ENCODE measurements at regions not wholly inside any gene's neighbourhood (a gene's known extent, or its start where the extent isn't known, plus 50 kb on each side); places are given as distances from the start of the nearest gene placed in this dataset.
A peak's percentile ranks its signal among the peaks of the same experiment; 100 is the strongest.

DNA sequence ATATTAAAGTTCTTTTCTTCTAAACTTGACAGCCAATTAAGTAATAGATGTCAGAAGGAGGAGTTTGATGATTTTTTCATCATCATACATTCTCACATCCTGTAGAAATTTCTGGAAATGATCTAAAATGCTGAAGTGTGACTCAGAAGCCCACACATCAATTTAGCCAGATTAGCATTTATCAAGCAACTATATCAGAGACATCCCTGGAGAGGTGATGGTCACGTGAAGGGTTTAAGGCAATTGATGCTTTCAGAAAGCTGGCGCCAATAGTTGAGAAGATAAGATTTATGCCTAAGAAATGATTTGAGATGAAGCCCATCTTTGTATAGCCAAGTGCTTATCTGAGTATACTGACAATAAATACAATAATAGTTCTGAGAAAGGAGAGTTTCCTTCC, 162.9 kb upstream of the RORB start:
- Histone ChIP-seq H3K36me3 (replicated peaks in 1 of 2; ENCODE audit: control insufficient read depth in 1 of 2, insufficient read depth in 2 of 2, low read length in 1 of 2) (no peaks in the 10 kb centered on the region), H3K4me3 (ENCODE audit: low read depth in 2 of 2, low read length in 1 of 2) (no peak overlapping the region)

GRCh38 chr9:74336161-74336560, 161.0 kb upstream of the RORB start:
- H3K36me3 ChIP-seq (replicated peaks in 1 of 2; ENCODE audit: control insufficient read depth in 1 of 2, insufficient read depth in 2 of 2, low read length in 1 of 2): no peaks in the 10 kb centered on the region
- H3F3A ChIP-seq (replicated peaks; ENCODE audit: insufficient read depth): no peaks in the 10 kb centered on the region
- no peak overlapping the region for H3K4me2 ChIP-seq
- H3K9me2 ChIP-seq: no peaks in the 10 kb centered on the region
- CTCF ChIA-PET: no interaction called here
- no peaks in the 10 kb centered on the region for H3K9me3 ChIP-seq
- no peak overlapping the region for H3K4me3 ChIP-seq (ENCODE audit: low read depth in 2 of 2, low read length in 1 of 2)
- no peak overlapping the region for H3K27ac ChIP-seq (ENCODE audit: low read depth in 2 of 2, low read length in 1 of 2)
- H3K9ac ChIP-seq: no peak overlapping the region
- no peak for DNase-seq
- H2AFZ ChIP-seq (ENCODE audit: low read depth): no peak overlapping the region
- H3K4me1 ChIP-seq (ENCODE audit: control insufficient read depth in 1 of 2, insufficient read depth in 2 of 2, low read depth in 1 of 2, low read length in 1 of 2): peaks cover 0 to 22% of the 10 kb centered on the region in 2 experiments; a peak in 2 of 4 replicates
- H4K20me1 ChIP-seq (ENCODE audit: insufficient read depth): no peaks in the 10 kb centered on the region
- H3K79me2 ChIP-seq (ENCODE audit: insufficient read depth): no peaks in the 10 kb centered on the region
- H3K27me3 ChIP-seq (ENCODE audit: insufficient read depth): no peaks in the 10 kb centered on the region
- POLR2A ChIA-PET: no interaction called here
- 11% methylated on average over 1 of the region's 1 CpG for WGBS (ENCODE audit: low lambda C conversion rate)
- TF ChIP-seq GABPA (IDR thresholded peaks at IDR 0.05; ENCODE audit: low read depth): no peak
- TF ChIP-seq TEAD4 (IDR thresholded peaks at IDR 0.05; ENCODE audit: borderline replicate concordance, insufficient read depth): no peak
- TF ChIP-seq RXRA (IDR thresholded peaks at IDR 0.05; ENCODE audit: borderline replicate concordance, low read depth): no peak
- TF ChIP-seq FOXM1 (IDR thresholded peaks at IDR 0.05; ENCODE audit: low read depth): no peak
- TF ChIP-seq SIN3A (IDR thresholded peaks at IDR 0.05; ENCODE audit: borderline replicate concordance, low read depth, low read length): no peak
- TF ChIP-seq SMC3 (IDR thresholded peaks at IDR 0.05; ENCODE audit: low read depth, low read length): no peak
- no peak for TF ChIP-seq JUND (IDR thresholded peaks at IDR 0.05)
- TF ChIP-seq MEF2A (IDR thresholded peaks at IDR 0.05; ENCODE audit: borderline replicate concordance, low read depth): no peak
- TF ChIP-seq, protein P1, sequence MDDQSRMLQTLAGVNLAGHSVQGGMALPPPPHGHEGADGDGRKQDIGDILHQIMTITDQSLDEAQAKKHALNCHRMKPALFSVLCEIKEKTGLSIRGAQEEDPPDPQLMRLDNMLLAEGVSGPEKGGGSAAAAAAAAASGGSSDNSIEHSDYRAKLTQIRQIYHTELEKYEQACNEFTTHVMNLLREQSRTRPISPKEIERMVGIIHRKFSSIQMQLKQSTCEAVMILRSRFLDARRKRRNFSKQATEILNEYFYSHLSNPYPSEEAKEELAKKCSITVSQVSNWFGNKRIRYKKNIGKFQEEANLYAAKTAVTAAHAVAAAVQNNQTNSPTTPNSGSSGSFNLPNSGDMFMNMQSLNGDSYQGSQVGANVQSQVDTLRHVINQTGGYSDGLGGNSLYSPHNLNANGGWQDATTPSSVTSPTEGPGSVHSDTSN (IDR thresholded peaks at IDR 0.05): no peak
- TF ChIP-seq, protein P2, sequence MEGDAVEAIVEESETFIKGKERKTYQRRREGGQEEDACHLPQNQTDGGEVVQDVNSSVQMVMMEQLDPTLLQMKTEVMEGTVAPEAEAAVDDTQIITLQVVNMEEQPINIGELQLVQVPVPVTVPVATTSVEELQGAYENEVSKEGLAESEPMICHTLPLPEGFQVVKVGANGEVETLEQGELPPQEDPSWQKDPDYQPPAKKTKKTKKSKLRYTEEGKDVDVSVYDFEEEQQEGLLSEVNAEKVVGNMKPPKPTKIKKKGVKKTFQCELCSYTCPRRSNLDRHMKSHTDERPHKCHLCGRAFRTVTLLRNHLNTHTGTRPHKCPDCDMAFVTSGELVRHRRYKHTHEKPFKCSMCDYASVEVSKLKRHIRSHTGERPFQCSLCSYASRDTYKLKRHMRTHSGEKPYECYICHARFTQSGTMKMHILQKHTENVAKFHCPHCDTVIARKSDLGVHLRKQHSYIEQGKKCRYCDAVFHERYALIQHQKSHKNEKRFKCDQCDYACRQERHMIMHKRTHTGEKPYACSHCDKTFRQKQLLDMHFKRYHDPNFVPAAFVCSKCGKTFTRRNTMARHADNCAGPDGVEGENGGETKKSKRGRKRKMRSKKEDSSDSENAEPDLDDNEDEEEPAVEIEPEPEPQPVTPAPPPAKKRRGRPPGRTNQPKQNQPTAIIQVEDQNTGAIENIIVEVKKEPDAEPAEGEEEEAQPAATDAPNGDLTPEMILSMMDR (IDR thresholded peaks at IDR 0.05): no peak
- no peak for TF ChIP-seq NRF1 (IDR thresholded peaks at IDR 0.05; ENCODE audit: low read depth, low read length)
- no peak for TF ChIP-seq POLR2AphosphoS5 (IDR thresholded peaks at IDR 0.05; ENCODE audit: low read depth, low read length)
- TF ChIP-seq, protein P3, sequence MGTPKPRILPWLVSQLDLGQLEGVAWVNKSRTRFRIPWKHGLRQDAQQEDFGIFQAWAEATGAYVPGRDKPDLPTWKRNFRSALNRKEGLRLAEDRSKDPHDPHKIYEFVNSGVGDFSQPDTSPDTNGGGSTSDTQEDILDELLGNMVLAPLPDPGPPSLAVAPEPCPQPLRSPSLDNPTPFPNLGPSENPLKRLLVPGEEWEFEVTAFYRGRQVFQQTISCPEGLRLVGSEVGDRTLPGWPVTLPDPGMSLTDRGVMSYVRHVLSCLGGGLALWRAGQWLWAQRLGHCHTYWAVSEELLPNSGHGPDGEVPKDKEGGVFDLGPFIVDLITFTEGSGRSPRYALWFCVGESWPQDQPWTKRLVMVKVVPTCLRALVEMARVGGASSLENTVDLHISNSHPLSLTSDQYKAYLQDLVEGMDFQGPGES (IDR thresholded peaks at IDR 0.05; ENCODE audit: low read depth, low read length): no peak

More for the DNA sequence above, 162.9 kb upstream of the RORB start:
- CTCF ChIA-PET: interaction anchor here (0.9 to 1.2 kb wide), 2 partner anchors 15 to 24 kb away, joined by 3 to 4 read pairs; no protein-coding TSS in a partner anchor
- H2AFZ ChIP-seq (ENCODE audit: low read depth): no peak overlapping the region
- peaks cover 0 to 29% of the 10 kb centered on the region in 2 experiments; a peak in 2 of 4 replicates for H3K4me1 ChIP-seq (ENCODE audit: control insufficient read depth in 1 of 2, insufficient read depth in 2 of 2, low read depth in 1 of 2, low read length in 1 of 2)
- peak overlapping the region in 1 of 2 experiments; percentile 87; a peak in 2 of 4 replicates for H3K27ac ChIP-seq (ENCODE audit: low read depth in 2 of 2, low read length in 1 of 2)
- no peak overlapping the region for H3K9ac ChIP-seq
- H3K27me3 ChIP-seq (ENCODE audit: insufficient read depth): no peaks in the 10 kb centered on the region
- POLR2A ChIA-PET: no interaction called here
- TF ChIP-seq FOXM1 (IDR thresholded peaks at IDR 0.05; ENCODE audit: low read depth): no peak
- TF ChIP-seq EP300 (IDR thresholded peaks at IDR 0.05; ENCODE audit: borderline replicate concordance in 1 of 2, low read depth in 1 of 2, low read length in 1 of 2): peak in 1 of 2 experiments; percentile 87; a peak in 2 of 4 replicates
- TF ChIP-seq RAD21 (IDR thresholded peaks at IDR 0.05; ENCODE audit: low read length): peak; percentile 20; the same call in 1 of the 2 replicates
- TF ChIP-seq, protein P1 (IDR thresholded peaks at IDR 0.05): 0 out of 2 replicates have a peak, but pooled peaks have one; percentile 4
- no peak for TF ChIP-seq FOSL2 (IDR thresholded peaks at IDR 0.05; ENCODE audit: borderline replicate concordance, low read depth)
- peak; percentile 46; the same call in 1 of the 2 replicates for TF ChIP-seq USF2 (IDR thresholded peaks at IDR 0.05; ENCODE audit: borderline replicate concordance, low read depth, low read length)
- TF ChIP-seq TCF12 (IDR thresholded peaks at IDR 0.05): peak; percentile 21; the same call in 1 of the 2 replicates
- TF ChIP-seq GATA2 (CRISPR knock-in tag; IDR thresholded peaks at IDR 0.05): peak; percentile 71
- TF ChIP-seq MXI1 (IDR thresholded peaks at IDR 0.05; ENCODE audit: low read depth, low read length): no peak
- TF ChIP-seq CHD2 (IDR thresholded peaks at IDR 0.05; ENCODE audit: low read length, partially characterized antibody): no peak
- TF ChIP-seq, protein P4, sequence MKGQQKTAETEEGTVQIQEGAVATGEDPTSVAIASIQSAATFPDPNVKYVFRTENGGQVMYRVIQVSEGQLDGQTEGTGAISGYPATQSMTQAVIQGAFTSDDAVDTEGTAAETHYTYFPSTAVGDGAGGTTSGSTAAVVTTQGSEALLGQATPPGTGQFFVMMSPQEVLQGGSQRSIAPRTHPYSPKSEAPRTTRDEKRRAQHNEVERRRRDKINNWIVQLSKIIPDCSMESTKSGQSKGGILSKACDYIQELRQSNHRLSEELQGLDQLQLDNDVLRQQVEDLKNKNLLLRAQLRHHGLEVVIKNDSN (IDR thresholded peaks at IDR 0.05; ENCODE audit: borderline replicate concordance, low read depth): peak; percentile 69; the same call in 1 of the 2 replicates
- no peak for TF ChIP-seq ELF1 (IDR thresholded peaks at IDR 0.05)
- H4K20me1 ChIP-seq (ENCODE audit: insufficient read depth): no peaks in the 10 kb centered on the region
- DNase-seq: no peak
- no peaks in the 10 kb centered on the region for H3K9me3 ChIP-seq
- H3K79me2 ChIP-seq (ENCODE audit: insufficient read depth): no peaks in the 10 kb centered on the region
- H3F3A ChIP-seq (replicated peaks; ENCODE audit: insufficient read depth): no peaks in the 10 kb centered on the region
- H3K9me2 ChIP-seq: no peaks in the 10 kb centered on the region
- WGBS (ENCODE audit: low lambda C conversion rate): 18% methylated on average over 2 of the region's 2 CpGs
- no peak overlapping the region for H3K4me2 ChIP-seq

All from SK-N-SH (cell line).